PFSK-1 (cell line): ENCODE measurements at regions not wholly inside any gene's neighbourhood (a gene's known extent, or its start where the extent isn't known, plus 50 kb on each side); places are given as distances from the start of the nearest gene placed in this dataset.

Experiments
- FOXP2 ChIP-seq: optimal IDR thresholded peaks from 2 replicates; pipeline ENCODE3; 2011; ENCODE audit warnings: borderline replicate concordance, control low read depth, inconsistent platforms; ENCODE audit not compliant: insufficient read depth; ENCODE audit errors: extremely low read length, extremely low read depth
- POLR2AphosphoS5 ChIP-seq: IDR thresholded peaks from 2 replicates; pipeline ENCODE4 v1.6.1; 2012; ENCODE audit warnings: low read depth, mild to moderate bottlenecking, control low read depth, low read length, moderate library complexity
- REST ChIP-seq, 2 experiments: IDR thresholded peaks; 2 replicates each; pipeline versions ENCODE4 v1.6.1 to v1.8.0; 2011 to 2012; ENCODE audit warnings: low read depth in 2 of 2, low read length in 2 of 2, control low read depth in 1 of 2, inconsistent platforms in 1 of 2, mild to moderate bottlenecking in 1 of 2, moderate library complexity in 1 of 2; ENCODE audit not compliant: insufficient read depth in 1 of 2
- SIN3A ChIP-seq: IDR thresholded peaks from 2 replicates; pipeline ENCODE4 v1.6.1; 2012; ENCODE audit warnings: mild to moderate bottlenecking, low read length, moderate library complexity, borderline replicate concordance; ENCODE audit not compliant: insufficient read depth
- TAF1 ChIP-seq: IDR thresholded peaks from 2 replicates; pipeline ENCODE4 v1.6.1; 2012; ENCODE audit warnings: low read length, control low read depth, borderline replicate concordance; ENCODE audit not compliant: insufficient read depth

- TF ChIP-seq TAF1 (no peak), REST (IDR thresholded peaks at IDR 0.05; ENCODE audit: insufficient read depth in 1 of 2, low read depth in 2 of 2, low read length in 2 of 2) (no peak), POLR2AphosphoS5 (no peak), FOXP2 (no peak), SIN3A (no peak)
Observed at GRCh38 chr7:153002115-153002514, 242.6 kb downstream of the ACTR3B start.
